ENCODE measurements at regions not wholly inside any gene's neighbourhood (a gene's known extent, or its start where the extent isn't known, plus 50 kb on each side); places are given as distances from the start of the nearest gene placed in this dataset.

GRCh38 chr4:188228279-188228678 is 89.0 kb downstream of the TRIML1 start:
- no peak overlapping the region for H3K4me3 Mint-ChIP-seq (ENCODE audit: low read depth, unreplicated experiment)
- no TSS peak for BruUV-seq (replicated peaks)
- CTCF ChIA-PET: interaction anchor here (0.7 kb wide), 1 partner anchor 35 kb away, joined by 4 read pairs; no protein-coding TSS in a partner anchor

GRCh38 chr4:188232428-188232827 is 93.2 kb downstream of the TRIML1 start:
- H3K4me1 Mint-ChIP-seq (ENCODE audit: low read depth, unreplicated experiment): no peaks in the 10 kb centered on the region
- CTCF ChIA-PET: no interaction called here
- H3K4me3 Mint-ChIP-seq (ENCODE audit: low read depth, unreplicated experiment): no peak overlapping the region
- no peaks in the 10 kb centered on the region for H3K9me3 Mint-ChIP-seq (ENCODE audit: low read depth, unreplicated experiment)
- no TSS peak for BruUV-seq (replicated peaks)
- no peak overlapping the region for H3K27ac Mint-ChIP-seq (ENCODE audit: unreplicated experiment)
- intact Hi-C loops (cut with micrococcal nuclease; ENCODE audit: unreplicated experiment): no loop called here
- no peak for TF ChIP-seq CTCF (IDR thresholded peaks at IDR 0.05; ENCODE audit: unreplicated experiment)
- no peaks in the 10 kb centered on the region for H3K36me3 Mint-ChIP-seq (ENCODE audit: insufficient read depth, unreplicated experiment)
- no peaks in the 10 kb centered on the region for H3K27me3 Mint-ChIP-seq (ENCODE audit: unreplicated experiment)
- DNase-seq: no peak

More at GRCh38 chr4:188228279-188228678, 89.0 kb downstream of the TRIML1 start:
- intact Hi-C loops (cut with micrococcal nuclease; ENCODE audit: unreplicated experiment): no loop called here
- Mint-ChIP-seq H3K36me3 (ENCODE audit: insufficient read depth, unreplicated experiment) (no peaks in the 10 kb centered on the region), H3K27ac (ENCODE audit: unreplicated experiment) (no peak overlapping the region), H3K4me1 (ENCODE audit: low read depth, unreplicated experiment) (no peaks in the 10 kb centered on the region), H3K27me3 (ENCODE audit: unreplicated experiment) (no peaks in the 10 kb centered on the region), H3K9me3 (ENCODE audit: low read depth, unreplicated experiment) (no peaks in the 10 kb centered on the region)
- TF ChIP-seq CTCF (IDR thresholded peaks at IDR 0.05; ENCODE audit: unreplicated experiment): no peak
- DNase-seq: no peak

- DNase-seq: no peak
- Mint-ChIP-seq H3K4me3 (ENCODE audit: low read depth, unreplicated experiment) (no peak overlapping the region), H3K27ac (ENCODE audit: unreplicated experiment) (no peak overlapping the region), H3K27me3 (ENCODE audit: unreplicated experiment) (no peaks in the 10 kb centered on the region), H3K4me1 (ENCODE audit: low read depth, unreplicated experiment) (no peaks in the 10 kb centered on the region), H3K36me3 (ENCODE audit: insufficient read depth, unreplicated experiment) (no peaks in the 10 kb centered on the region), H3K9me3 (ENCODE audit: low read depth, unreplicated experiment) (no peaks in the 10 kb centered on the region)
- CTCF ChIA-PET: interaction anchor here (0.9 kb wide), 1 partner anchor 16 kb away, joined by 3 read pairs; no protein-coding TSS in a partner anchor
- TF ChIP-seq CTCF (IDR thresholded peaks at IDR 0.05; ENCODE audit: unreplicated experiment): no peak
- BruUV-seq (replicated peaks): no TSS peak
- intact Hi-C loops (cut with micrococcal nuclease; ENCODE audit: unreplicated experiment): no loop called here
Observed at GRCh38 chr4:188242041-188242440, 102.8 kb downstream of the TRIML1 start.

GRCh38 chr4:188245651-188246050 is 106.4 kb downstream of the TRIML1 start:
- BruUV-seq (replicated peaks): no TSS peak
- Mint-ChIP-seq H3K9me3 (ENCODE audit: low read depth, unreplicated experiment) (no peaks in the 10 kb centered on the region), H3K27ac (ENCODE audit: unreplicated experiment) (no peak overlapping the region), H3K27me3 (ENCODE audit: unreplicated experiment) (no peaks in the 10 kb centered on the region), H3K36me3 (ENCODE audit: insufficient read depth, unreplicated experiment) (no peaks in the 10 kb centered on the region), H3K4me1 (ENCODE audit: low read depth, unreplicated experiment) (no peaks in the 10 kb centered on the region), H3K4me3 (ENCODE audit: low read depth, unreplicated experiment) (no peak overlapping the region)
- intact Hi-C loops (cut with micrococcal nuclease; ENCODE audit: unreplicated experiment): no loop called here
- CTCF ChIA-PET: interaction anchor here (0.5 kb wide), 1 partner anchor 24 kb away, joined by 5 read pairs; no protein-coding TSS in a partner anchor
- no peak for DNase-seq
- TF ChIP-seq CTCF (IDR thresholded peaks at IDR 0.05; ENCODE audit: unreplicated experiment): no peak
